ENCODE measurements at regions not wholly inside any gene's neighbourhood (a gene's known extent, or its start where the extent isn't known, plus 50 kb on each side); places are given as distances from the start of the nearest gene placed in this dataset.

- H3K4me3 Mint-ChIP-seq (ENCODE audit: low read depth), result no peak overlapping the region
Observed at GRCh38 chr3:96209699-96210098, 604.7 kb upstream of the EPHA6 start.

GRCh38 chr3:96213393-96213792 lies 601.0 kb upstream of the EPHA6 start:
- H3K36me3 Mint-ChIP-seq (ENCODE audit: insufficient read depth), result no peaks in the 10 kb centered on the region
- no peaks in the 10 kb centered on the region for H3K27me3 Mint-ChIP-seq
- no peak overlapping the region for H3K4me3 Mint-ChIP-seq (ENCODE audit: low read depth)
- H3K4me1 Mint-ChIP-seq (ENCODE audit: low read depth), result no peaks in the 10 kb centered on the region
- no peak for DNase-seq (ENCODE audit: low spot score, unreplicated experiment)
- no peak overlapping the region for H3K27ac Mint-ChIP-seq
- TF ChIP-seq CTCF (IDR thresholded peaks at IDR 0.05; ENCODE audit: unreplicated experiment), result no peak
- H3K9me3 Mint-ChIP-seq (ENCODE audit: low read depth), result peaks cover 19% of the 10 kb centered on the region

More at GRCh38 chr3:96209699-96210098, 604.7 kb upstream of the EPHA6 start:
- H3K27me3 Mint-ChIP-seq, result no peaks in the 10 kb centered on the region
- DNase-seq (ENCODE audit: low spot score, unreplicated experiment), result no peak
- no peaks in the 10 kb centered on the region for H3K36me3 Mint-ChIP-seq (ENCODE audit: insufficient read depth)
- TF ChIP-seq CTCF (IDR thresholded peaks at IDR 0.05; ENCODE audit: unreplicated experiment), result no peak
- peak overlapping the region; percentile 51 for H3K27ac Mint-ChIP-seq
- H3K9me3 Mint-ChIP-seq (ENCODE audit: low read depth), result peaks cover 14% of the 10 kb centered on the region
- H3K4me1 Mint-ChIP-seq (ENCODE audit: low read depth), result no peaks in the 10 kb centered on the region

- no peak for TF ChIP-seq CTCF (IDR thresholded peaks at IDR 0.05; ENCODE audit: unreplicated experiment)
- H3K4me1 Mint-ChIP-seq (ENCODE audit: low read depth), result no peaks in the 10 kb centered on the region
- H3K9me3 Mint-ChIP-seq (ENCODE audit: low read depth), result peaks cover 17% of the 10 kb centered on the region
- H3K4me3 Mint-ChIP-seq (ENCODE audit: low read depth), result no peak overlapping the region
- no peaks in the 10 kb centered on the region for H3K36me3 Mint-ChIP-seq (ENCODE audit: insufficient read depth)
- H3K27ac Mint-ChIP-seq, result no peak overlapping the region
- H3K27me3 Mint-ChIP-seq, result no peaks in the 10 kb centered on the region
- DNase-seq (ENCODE audit: low spot score, unreplicated experiment), result no peak
Observed at GRCh38 chr3:96214941-96215340, 599.5 kb upstream of the EPHA6 start.

DNA sequence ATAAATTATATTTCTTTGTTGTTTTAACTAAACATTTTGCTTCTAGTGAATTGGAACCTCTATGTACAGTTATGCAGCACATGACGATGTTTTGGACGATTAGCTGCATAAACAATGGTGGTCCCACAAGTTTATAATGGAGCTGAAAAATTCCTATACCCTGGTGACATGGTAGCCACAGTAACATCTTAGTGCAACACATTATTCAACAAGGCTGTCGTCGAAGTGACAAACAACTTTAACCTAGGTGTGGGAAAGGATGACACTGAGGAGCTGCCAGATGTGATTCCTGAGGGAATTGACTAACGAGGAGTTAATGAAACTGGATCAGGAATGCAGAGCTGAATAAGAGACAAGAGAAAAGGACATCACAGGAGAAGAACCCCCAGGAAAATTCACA lies 588.9 kb upstream of the EPHA6 start:
- H3K36me3 Mint-ChIP-seq (ENCODE audit: insufficient read depth), result no peaks in the 10 kb centered on the region

DNA sequence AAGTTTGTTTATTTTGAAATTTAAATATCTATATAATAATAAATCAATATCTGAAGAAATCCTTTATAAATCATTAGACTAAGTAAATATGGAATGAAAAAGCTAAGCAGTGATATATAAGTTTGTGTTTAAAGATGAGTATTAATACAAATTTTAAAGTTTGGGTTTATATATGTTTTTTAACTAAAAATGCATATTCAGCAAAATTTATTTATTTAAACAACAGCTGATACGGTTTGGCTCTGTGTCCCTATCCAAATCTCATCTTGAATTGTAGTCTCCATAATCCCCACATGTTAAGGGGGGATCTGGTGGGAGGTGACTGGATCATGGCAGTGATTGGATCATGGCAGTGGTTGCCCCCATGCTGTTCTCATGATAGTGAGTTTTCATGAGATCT lies 580.7 kb upstream of the EPHA6 start:
- Mint-ChIP-seq H3K36me3 (ENCODE audit: insufficient read depth) (no peaks in the 10 kb centered on the region), H3K4me3 (ENCODE audit: low read depth) (no peak overlapping the region), H3K4me1 (ENCODE audit: low read depth) (no peaks in the 10 kb centered on the region), H3K27ac (no peak overlapping the region), H3K9me3 (ENCODE audit: low read depth) (no peaks in the 10 kb centered on the region), H3K27me3 (no peaks in the 10 kb centered on the region)
- no peak for TF ChIP-seq CTCF (IDR thresholded peaks at IDR 0.05; ENCODE audit: unreplicated experiment)
- DNase-seq (ENCODE audit: low spot score, unreplicated experiment), result no peak

More for the DNA sequence above, 588.9 kb upstream of the EPHA6 start:
- no peaks in the 10 kb centered on the region for H3K9me3 Mint-ChIP-seq (ENCODE audit: low read depth)
- H3K4me1 Mint-ChIP-seq (ENCODE audit: low read depth), result no peaks in the 10 kb centered on the region
- no peak overlapping the region for H3K4me3 Mint-ChIP-seq (ENCODE audit: low read depth)
- H3K27ac Mint-ChIP-seq, result no peak overlapping the region
- no peak for DNase-seq (ENCODE audit: low spot score, unreplicated experiment)
- H3K27me3 Mint-ChIP-seq, result no peaks in the 10 kb centered on the region
- TF ChIP-seq CTCF (IDR thresholded peaks at IDR 0.05; ENCODE audit: unreplicated experiment), result no peak

All from progenitor cell of endocrine pancreas (in vitro differentiated cells).